CD14-positive monocyte (primary cell): ENCODE measurements at regions not wholly inside any gene's neighbourhood (a gene's known extent, or its start where the extent isn't known, plus 50 kb on each side); places are given as distances from the start of the nearest gene placed in this dataset.

Experiments used
- DNase-seq, 3 donors: peaks; one replicate each; pipeline ENCODE4 v3.0.0-alpha.2; 2011 to 2022
- H2AFZ ChIP-seq: 2 replicates; pipeline ENCODE4 v1.6.0; 2012; ENCODE audit warnings: mild to moderate bottlenecking, low read depth, low read length, inconsistent platforms; ENCODE audit not compliant: insufficient read depth, poor library complexity, severe bottlenecking
- H3K27ac ChIP-seq, 2 donors: 1 replicate in 1 of 2; 2 replicates in 1 of 2; pipeline ENCODE4 v1.5.1; 2012 to 2013; ENCODE audit warnings: low read length in 2 of 2, control low read depth in 1 of 2, inconsistent platforms in 1 of 2, low read depth in 1 of 2, mild to moderate bottlenecking in 1 of 2
- H3K27me3 ChIP-seq, 2 donors: one replicate each; pipeline versions ENCODE4 v1.6.0 to v1.6.1; 2011 to 2013; ENCODE audit warnings: low read length in 2 of 2; ENCODE audit not compliant: control insufficient read depth in 2 of 2, insufficient read depth in 2 of 2
- H3K36me3 ChIP-seq, 2 donors: replicated peaks in 1 of 2; 1 replicate in 1 of 2; 2 replicates in 1 of 2; pipeline versions ENCODE4 v1.5.1 to v1.6.1; 2012 to 2013; ENCODE audit warnings: low read length in 2 of 2, control low read depth in 1 of 2, inconsistent platforms in 1 of 2, mild to moderate bottlenecking in 1 of 2; ENCODE audit not compliant: insufficient read depth in 2 of 2, control insufficient read depth in 1 of 2
- H3K4me1 ChIP-seq, 2 donors: 1 replicate in 1 of 2; 2 replicates in 1 of 2; pipeline versions ENCODE4 v1.5.1 to v1.6.1; 2012 to 2013; ENCODE audit warnings: low read length in 2 of 2, control low read depth in 1 of 2, inconsistent platforms in 1 of 2, mild to moderate bottlenecking in 1 of 2, moderate library complexity in 1 of 2; ENCODE audit not compliant: insufficient read depth in 2 of 2, control insufficient read depth in 1 of 2
- H3K4me2 ChIP-seq: replicated peaks from 2 replicates; pipeline ENCODE3; 2012; ENCODE audit warnings: low read length, moderate library complexity, mild to moderate bottlenecking; ENCODE audit not compliant: poor library complexity, severe bottlenecking; ENCODE audit errors: extremely low read depth
- H3K4me3 ChIP-seq, 3 experiments: fragments of 200-600 bp in 1 of 3; sonication (generic) in 1 of 3; replicated peaks in 1 of 3; 1 replicate in 2 of 3; 2 replicates in 1 of 3; pipeline ENCODE4 v1.5.1; 2011 to 2013; ENCODE audit warnings: low read length in 3 of 3, mild to moderate bottlenecking in 3 of 3, control low read depth in 2 of 3, low read depth in 2 of 3, inconsistent platforms in 1 of 3, moderate library complexity in 1 of 3
- H3K79me2 ChIP-seq: 2 replicates; pipeline ENCODE4 v1.6.0; 2012; ENCODE audit warnings: mild to moderate bottlenecking, control low read depth, inconsistent platforms, low read length, moderate library complexity; ENCODE audit not compliant: insufficient read depth
- H3K9ac ChIP-seq: 2 replicates; pipeline ENCODE4 v1.6.0; 2017; ENCODE audit warnings: low read length, mild to moderate bottlenecking; ENCODE audit not compliant: insufficient read depth, poor library complexity, severe bottlenecking
- H3K9me3 ChIP-seq, 2 donors: replicated peaks in 1 of 2; 1 replicate in 1 of 2; 2 replicates in 1 of 2; pipeline versions ENCODE4 v1.5.1 to v1.6.1; 2012 to 2013; ENCODE audit warnings: low read length in 2 of 2, control low read depth in 1 of 2; ENCODE audit not compliant: control insufficient read depth in 1 of 2, insufficient read depth in 1 of 2
- H4K20me1 ChIP-seq: 2 replicates; pipeline ENCODE4 v1.6.0; 2012; ENCODE audit warnings: mild to moderate bottlenecking, low read length, control low read depth, moderate library complexity; ENCODE audit not compliant: insufficient read depth
- H3K27ac Mint-ChIP-seq, 7 donors: one replicate each; pipeline ENCODE4 v1.8.0; 2020; ENCODE audit warnings: mild to moderate bottlenecking in 7 of 7, mixed read lengths in 7 of 7, moderate library complexity in 6 of 7, inconsistent platforms in 2 of 7
- H3K27me3 Mint-ChIP-seq, 3 donors: one replicate each; pipeline ENCODE4 v1.8.0; 2021 to 2022; ENCODE audit warnings: low read depth in 3 of 3, mild to moderate bottlenecking in 3 of 3, mixed read lengths in 3 of 3, moderate library complexity in 3 of 3, inconsistent platforms in 1 of 3
- H3K36me3 Mint-ChIP-seq, 2 donors: one replicate each; pipeline ENCODE4 v1.8.0; 2020; ENCODE audit warnings: mixed read lengths in 2 of 2, inconsistent platforms in 1 of 2, mild to moderate bottlenecking in 1 of 2
- H3K4me1 Mint-ChIP-seq: one replicate; pipeline ENCODE4 v1.8.0; 2020; ENCODE audit warnings: mild to moderate bottlenecking, mixed read lengths
- H3K4me3 Mint-ChIP-seq, 2 donors: one replicate each; pipeline ENCODE4 v1.8.0; 2020; ENCODE audit warnings: mild to moderate bottlenecking in 2 of 2, mixed read lengths in 2 of 2, moderate library complexity in 1 of 2
- H3K9me3 Mint-ChIP-seq, 7 donors: one replicate each; pipeline ENCODE4 v1.8.0; 2020 to 2022; ENCODE audit warnings: mixed read lengths in 7 of 7, mild to moderate bottlenecking in 6 of 7, moderate library complexity in 6 of 7, inconsistent platforms in 2 of 7
- WGBS: methylation state at CpG from one replicate; pipeline ENCODE4 v1.1.5; 2013; ENCODE audit warnings: missing lambda C conversion rate; ENCODE audit not compliant: insufficient coverage; 5-methylcytosine and 5-hydroxymethylcytosine counted together
- intact Hi-C, 2 donors: fragments of 100-400 bp; cut with micrococcal nuclease; formaldehyde crosslinking; loops; one replicate each; pipeline versions ENCODE4 v1.15.0 to v1.15.1; 2023
- TF ChIP-seq, protein P1 (sequence below): fragments of 200-600 bp; IDR thresholded peaks from one replicate; pipeline ENCODE4 v1.8.0; 2022; ENCODE audit warnings: antibody characterized with exemption, mild to moderate bottlenecking

DNA sequence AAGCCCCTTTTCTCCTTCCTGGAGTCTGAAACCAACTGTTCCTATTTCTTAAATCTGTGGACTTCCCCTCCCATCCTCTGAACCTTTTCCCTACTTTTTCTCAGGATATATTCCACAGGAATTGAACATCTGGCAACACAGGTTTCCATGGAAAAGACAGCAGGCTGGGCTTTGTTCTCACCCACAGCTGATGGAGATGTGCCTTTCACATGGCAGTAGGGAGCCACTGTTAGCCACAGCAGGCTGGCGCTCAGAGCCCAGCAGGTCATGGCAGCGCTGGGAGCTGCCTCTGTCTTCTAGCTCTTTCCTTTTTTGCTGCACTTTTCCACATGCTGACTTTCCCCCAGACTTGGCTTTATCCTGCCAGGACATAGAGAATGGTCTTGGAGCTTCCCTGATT, 116.4 kb upstream of the NLRP1 start:
- TF ChIP-seq, protein P1, sequence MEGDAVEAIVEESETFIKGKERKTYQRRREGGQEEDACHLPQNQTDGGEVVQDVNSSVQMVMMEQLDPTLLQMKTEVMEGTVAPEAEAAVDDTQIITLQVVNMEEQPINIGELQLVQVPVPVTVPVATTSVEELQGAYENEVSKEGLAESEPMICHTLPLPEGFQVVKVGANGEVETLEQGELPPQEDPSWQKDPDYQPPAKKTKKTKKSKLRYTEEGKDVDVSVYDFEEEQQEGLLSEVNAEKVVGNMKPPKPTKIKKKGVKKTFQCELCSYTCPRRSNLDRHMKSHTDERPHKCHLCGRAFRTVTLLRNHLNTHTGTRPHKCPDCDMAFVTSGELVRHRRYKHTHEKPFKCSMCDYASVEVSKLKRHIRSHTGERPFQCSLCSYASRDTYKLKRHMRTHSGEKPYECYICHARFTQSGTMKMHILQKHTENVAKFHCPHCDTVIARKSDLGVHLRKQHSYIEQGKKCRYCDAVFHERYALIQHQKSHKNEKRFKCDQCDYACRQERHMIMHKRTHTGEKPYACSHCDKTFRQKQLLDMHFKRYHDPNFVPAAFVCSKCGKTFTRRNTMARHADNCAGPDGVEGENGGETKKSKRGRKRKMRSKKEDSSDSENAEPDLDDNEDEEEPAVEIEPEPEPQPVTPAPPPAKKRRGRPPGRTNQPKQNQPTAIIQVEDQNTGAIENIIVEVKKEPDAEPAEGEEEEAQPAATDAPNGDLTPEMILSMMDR, result no peak
- WGBS, result 83% methylated on average over 2 of the region's 2 CpGs
- Histone ChIP-seq H3K9me3 (peaks cover 5 to 6% of the 10 kb centered on the region in 2 donors), H3K4me3 (no peak overlapping the region), H3K79me2 (no peaks in the 10 kb centered on the region), H3K4me1 (no peaks in the 10 kb centered on the region), H3K27me3 (peaks cover 0 to 16% of the 10 kb centered on the region in 2 donors), H3K36me3 (no peaks in the 10 kb centered on the region), H2AFZ (no peak overlapping the region), H4K20me1 (no peaks in the 10 kb centered on the region), H3K9ac (no peak overlapping the region), H3K4me2 (no peak overlapping the region), H3K27ac (no peak overlapping the region)
- H3K9me3 Mint-ChIP-seq, result peaks cover 3 to 13% (median 9%) of the 10 kb centered on the region in 7 donors
- H3K27me3 Mint-ChIP-seq, result peaks cover 12 to 27% (median 24%) of the 10 kb centered on the region in 3 donors
- no peak overlapping the region for H3K4me3 Mint-ChIP-seq
- intact Hi-C loops, result loop anchor here (10.0 kb wide), 2 partner anchors 724 to 734 kb away; partner anchors contain the start of gene AIPL1 (in 1 of the 2)
- no peak overlapping the region for H3K27ac Mint-ChIP-seq
- DNase-seq, result no peak
- no peaks in the 10 kb centered on the region for H3K4me1 Mint-ChIP-seq
- H3K36me3 Mint-ChIP-seq, result no peaks in the 10 kb centered on the region

DNA sequence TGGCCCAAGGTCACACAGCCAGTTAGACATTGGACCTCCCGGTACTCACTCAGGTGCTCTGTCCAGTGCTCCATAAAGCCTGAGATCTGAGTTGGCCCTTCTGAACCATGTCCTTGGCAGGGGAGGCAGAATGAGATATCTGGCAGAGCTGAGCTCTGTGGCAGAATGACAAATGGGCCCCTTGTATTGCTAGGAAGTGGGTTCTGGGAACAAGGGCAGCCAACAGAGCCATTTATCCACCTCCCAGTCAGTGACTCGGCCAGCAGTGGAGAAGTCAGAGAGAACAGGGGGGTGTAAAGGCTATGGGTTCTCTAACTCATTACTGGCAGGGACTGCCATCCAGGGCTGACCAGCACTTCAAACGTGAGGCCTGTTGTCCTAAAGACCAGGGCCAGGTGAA, 117.1 kb upstream of the NLRP1 start:
- TF ChIP-seq, protein P1, result no peak
- intact Hi-C loops, result loop anchor here (10.0 kb wide), 2 partner anchors 723 to 733 kb away; partner anchors contain the start of gene AIPL1 (in 1 of the 2)
- Histone ChIP-seq H3K36me3 (no peaks in the 10 kb centered on the region), H3K4me1 (no peaks in the 10 kb centered on the region), H3K27ac (no peak overlapping the region), H3K9me3 (peaks cover 5 to 6% of the 10 kb centered on the region in 2 donors), H3K4me3 (no peak overlapping the region), H3K9ac (no peak overlapping the region), H3K27me3 (peaks cover 0 to 16% of the 10 kb centered on the region in 2 donors), H2AFZ (no peak overlapping the region), H3K4me2 (no peak overlapping the region), H3K79me2 (no peaks in the 10 kb centered on the region), H4K20me1 (no peaks in the 10 kb centered on the region)
- Mint-ChIP-seq H3K4me3 (no peak overlapping the region), H3K4me1 (no peaks in the 10 kb centered on the region), H3K27ac (no peak overlapping the region), H3K36me3 (no peaks in the 10 kb centered on the region), H3K27me3 (peaks cover 12 to 26% (median 22%) of the 10 kb centered on the region in 3 donors), H3K9me3 (peaks cover 3 to 13% (median 9%) of the 10 kb centered on the region in 7 donors)
- WGBS, result 92% methylated on average over 2 of the region's 3 CpGs
- DNase-seq, result no peak
